IMR-90 (cell line): ENCODE measurements at regions not wholly inside any gene's neighbourhood (a gene's known extent, or its start where the extent isn't known, plus 50 kb on each side); places are given as distances from the start of the nearest gene placed in this dataset.

Experiments
- ATAC-seq: fragments of 200-7000 bp; cut with Tn5 transposase; 2 replicates; pipeline ENCODE4 v1.9.1; 2020; ENCODE audit warnings: low read depth, mild to moderate bottlenecking, moderate library complexity
- BruUV-seq: library from RNA; stranded (reverse); fragments of 400-500 nt; replicated peaks from 2 replicates; lab custom pipeline; 2021; lab: Mats Ljungman, UMichigan
- CTCF ChIA-PET: fragments of 300-600 bp; formaldehyde crosslinking; extraction: SDS; loops from one replicate; lab custom pipeline; 2021; ENCODE audit warnings: antibody characterized with exemption; lab: Yijun Ruan, JAX
- POLR2A ChIA-PET: fragments of 300-600 bp; sonication (Branson Sonifier 250); formaldehyde crosslinking; loops from one replicate; lab custom pipeline; 2022; ENCODE audit warnings: antibody characterized with exemption; ENCODE audit not compliant: unreplicated experiment; lab: Charles Lee
- DNase-seq: peaks from one replicate; pipeline ENCODE4 v3.0.0; 2013
- H2AFZ ChIP-seq: replicated peaks from 2 replicates; pipeline ENCODE3; 2013; ENCODE audit warnings: low read length, mild to moderate bottlenecking; ENCODE audit not compliant: poor library complexity
- H2AK5ac ChIP-seq: 2 replicates; pipeline ENCODE4 v1.6.1; 2013; ENCODE audit warnings: low read depth, low read length, inconsistent platforms
- H2AK9ac ChIP-seq: replicated peaks from 2 replicates; pipeline ENCODE3; 2013; ENCODE audit warnings: mild to moderate bottlenecking, low read depth, low read length, moderate library complexity; ENCODE audit not compliant: poor library complexity
- H2BK120ac ChIP-seq: 2 replicates; pipeline ENCODE4 v1.6.1; 2013; ENCODE audit warnings: low read depth, low read length, inconsistent platforms
- H2BK15ac ChIP-seq: 3 replicates; pipeline ENCODE4 v1.6.1; 2013; ENCODE audit warnings: low read depth, low read length, inconsistent platforms
- H2BK20ac ChIP-seq: 2 replicates; pipeline ENCODE4 v1.6.1; 2013; ENCODE audit warnings: low read depth, mild to moderate bottlenecking, inconsistent platforms, low read length, moderate library complexity
- H2BK5ac ChIP-seq: 2 replicates; pipeline ENCODE4 v1.6.1; 2013; ENCODE audit warnings: mild to moderate bottlenecking, low read depth, low read length, inconsistent platforms; ENCODE audit not compliant: poor library complexity, severe bottlenecking
- H3K14ac ChIP-seq: replicated peaks from 2 replicates; pipeline ENCODE4 v1.6.1; 2013; ENCODE audit warnings: low read depth, low read length, inconsistent platforms
- H3K18ac ChIP-seq: 2 replicates; pipeline ENCODE4 v1.6.1; 2013; ENCODE audit warnings: low read depth, low read length, control low read depth
- H3K23ac ChIP-seq: 2 replicates; pipeline ENCODE4 v1.6.1; 2013; ENCODE audit warnings: low read depth, low read length, inconsistent platforms
- H3K27ac ChIP-seq: 2 replicates; pipeline ENCODE4 v1.5.1; 2013; ENCODE audit warnings: mild to moderate bottlenecking, control low read depth, low read length; ENCODE audit not compliant: insufficient read depth
- H3K27me3 ChIP-seq: 2 replicates; pipeline ENCODE4 v1.6.1; 2013; ENCODE audit warnings: low read length; ENCODE audit not compliant: control insufficient read depth, insufficient read depth
- H3K36me3 ChIP-seq: 2 replicates; pipeline ENCODE4 v1.6.1; 2013; ENCODE audit warnings: low read length, mixed read lengths; ENCODE audit not compliant: control insufficient read depth, insufficient read depth
- H3K4ac ChIP-seq: 2 replicates; pipeline ENCODE4 v1.6.1; 2013; ENCODE audit warnings: low read depth, low read length, inconsistent platforms
- H3K4me1 ChIP-seq: 2 replicates; pipeline ENCODE4 v1.6.1; 2013; ENCODE audit warnings: low read length, mixed read lengths; ENCODE audit not compliant: control insufficient read depth, insufficient read depth
- H3K4me2 ChIP-seq: 2 replicates; pipeline ENCODE4 v1.6.1; 2013; ENCODE audit warnings: low read depth, mild to moderate bottlenecking, control low read depth, low read length, moderate library complexity
- H3K4me3 ChIP-seq: 2 replicates; pipeline ENCODE4 v1.5.1; 2013; ENCODE audit warnings: low read depth, mild to moderate bottlenecking, control low read depth, low read length, moderate library complexity; ENCODE audit not compliant: insufficient read depth
- H3K56ac ChIP-seq: 2 replicates; pipeline ENCODE4 v1.6.1; 2013; ENCODE audit warnings: low read length, inconsistent platforms; ENCODE audit not compliant: insufficient read depth; ENCODE audit errors: extremely low read depth
- H3K79me1 ChIP-seq, 2 experiments: 2 replicates each; pipeline ENCODE4 v1.6.1; 2013; ENCODE audit warnings: low read length in 2 of 2, inconsistent platforms in 1 of 2, low read depth in 1 of 2
- H3K9ac ChIP-seq: 2 replicates; pipeline ENCODE4 v1.6.1; 2013; ENCODE audit warnings: low read depth, low read length, control low read depth
- H3K9me1 ChIP-seq: 2 replicates; pipeline ENCODE4 v1.6.1; 2013; ENCODE audit warnings: low read length, inconsistent platforms; ENCODE audit not compliant: insufficient read depth
- H3K9me3 ChIP-seq: 2 replicates; pipeline ENCODE4 v1.6.1; 2013; ENCODE audit warnings: low read length; ENCODE audit not compliant: control insufficient read depth, insufficient read depth
- H4K20me1 ChIP-seq: 2 replicates; pipeline ENCODE4 v1.6.1; 2013; ENCODE audit warnings: low read length, inconsistent platforms; ENCODE audit not compliant: insufficient read depth
- H4K5ac ChIP-seq: 2 replicates; pipeline ENCODE4 v1.6.1; 2013; ENCODE audit warnings: mild to moderate bottlenecking, low read depth, low read length, control low read depth
- H4K8ac ChIP-seq, 2 experiments: 2 replicates each; pipeline ENCODE4 v1.6.1; 2013; ENCODE audit warnings: low read depth in 2 of 2, low read length in 2 of 2, control low read depth in 1 of 2, inconsistent platforms in 1 of 2
- H4K91ac ChIP-seq: 2 replicates; pipeline ENCODE4 v1.6.1; 2013; ENCODE audit warnings: low read depth, low read length, inconsistent platforms; ENCODE audit not compliant: insufficient read depth
- BHLHE40 ChIP-seq: fragments of 150-350 bp; IDR thresholded peaks from 2 replicates; pipeline ENCODE4 v1.6.1; 2016; ENCODE audit warnings: mild to moderate bottlenecking, low read depth, low read length
- CHD1 ChIP-seq: IDR thresholded peaks from 2 replicates; pipeline ENCODE4 v1.6.1; 2012; ENCODE audit warnings: low read depth, low read length, improper control_type of control experiment
- CTCF ChIP-seq: conservative IDR thresholded peaks from 2 replicates; pipeline ENCODE4 v1.5.1; 2012; ENCODE audit warnings: mild to moderate bottlenecking, low read depth, low read length, improper control_type of control experiment
- FOS ChIP-seq: fragments of 150-350 bp; IDR thresholded peaks from 2 replicates; pipeline ENCODE4 v1.6.1; 2016; ENCODE audit warnings: low read depth, low read length
- MAZ ChIP-seq: IDR thresholded peaks from 2 replicates; pipeline ENCODE4 v1.6.1; 2012; ENCODE audit warnings: low read depth, mild to moderate bottlenecking, low read length, improper control_type of control experiment, moderate library complexity, borderline replicate concordance
- RAD21 ChIP-seq: IDR thresholded peaks from 2 replicates; pipeline ENCODE4 v1.6.1; 2012; ENCODE audit warnings: low read length, improper control_type of control experiment
- RCOR1 ChIP-seq: IDR thresholded peaks from 2 replicates; pipeline ENCODE4 v1.6.1; 2012; ENCODE audit warnings: mild to moderate bottlenecking, low read length, improper control_type of control experiment; ENCODE audit not compliant: insufficient replicate concordance
- WGBS, 2 experiments: methylation state at CpG; one replicate each; pipeline versions ENCODE4 v1.1.5 to v1.1.7; 2013; ENCODE audit warnings: missing lambda C conversion rate in 2 of 2; ENCODE audit not compliant: insufficient read length in 1 of 2; ENCODE audit errors: extremely low coverage in 2 of 2; 5-methylcytosine and 5-hydroxymethylcytosine counted together
- dilution Hi-C: fragments of 300-500 bp; cut with HindIII; formaldehyde crosslinking; loops from one replicate; pipeline ENCODE4 v1.14.3; 2018; ENCODE audit warnings: low sequenced_read_pairs; ENCODE audit not compliant: unreplicated experiment
- in situ Hi-C: fragments of 300-500 bp; cut with MboI; formaldehyde crosslinking; loops from 3 replicates; pipeline ENCODE4 v1.14.3; 2019; ENCODE audit warnings: low sequenced_read_pairs, inconsistent platforms, mixed read lengths
- intact Hi-C: fragments of 100-400 bp; cut with micrococcal nuclease; formaldehyde crosslinking; loops from 2 replicates; pipeline ENCODE4 v1.10.0; 2022

GRCh38 chr1:88063605-88064004, 620.5 kb upstream of the PKN2 start:
- DNase-seq: peak; percentile 14
- dilution Hi-C loops: no loop called here
- H3K36me3 ChIP-seq: no peaks in the 10 kb centered on the region

More at GRCh38 chr1:88063605-88064004, 620.5 kb upstream of the PKN2 start:
- Histone ChIP-seq H2AK5ac (no peak overlapping the region), H3K9me1 (0 out of 2 replicates have a peak, but pooled peaks cover 2% of the 10 kb centered on the region), H2BK15ac (no peak overlapping the region), H3K18ac (no peak overlapping the region), H4K20me1 (no peaks in the 10 kb centered on the region), H4K91ac (no peak overlapping the region), H3K56ac (no peak overlapping the region), H3K23ac (no peak overlapping the region), H2AK9ac (no peak overlapping the region), H2BK120ac (no peak overlapping the region), H2AFZ (no peak overlapping the region), H3K14ac (no peak overlapping the region), H3K79me1 (no peaks in the 10 kb centered on the region), H2BK5ac (no peak overlapping the region), H3K27me3 (no peaks in the 10 kb centered on the region), H4K5ac (no peak overlapping the region), H3K4me1 (no peaks in the 10 kb centered on the region), H4K8ac (no peak overlapping the region), H3K27ac (no peak overlapping the region), H2BK20ac (no peak overlapping the region), H3K4me3 (no peak overlapping the region), H3K4me2 (no peak overlapping the region), H3K9me3 (no peaks in the 10 kb centered on the region), H3K4ac (no peak overlapping the region), H3K9ac (no peak overlapping the region)
- no CpG with 5 or more reads among the region's 2 CpGs for WGBS, 2 experiments
- ChIA-PET CTCF (no interaction called here), POLR2A (no interaction called here)
- in situ Hi-C loops: loop anchor here (25.0 kb wide), 1 partner anchor 926 kb away; no protein-coding TSS in a partner anchor
- ATAC-seq: no peak
- intact Hi-C loops: loop anchor here (5.0 kb wide), 3 partner anchors 111 to 931 kb away; no protein-coding TSS in a partner anchor
- BruUV-seq: no TSS peak
- TF ChIP-seq BHLHE40 (no peak), RCOR1 (no peak), MAZ (no peak), RAD21 (no peak), CTCF (no peak), FOS (no peak), CHD1 (no peak)
